ENCODE measurements at regions not wholly inside any gene's neighbourhood (a gene's known extent, or its start where the extent isn't known, plus 50 kb on each side); places are given as distances from the start of the nearest gene placed in this dataset.

- Histone ChIP-seq H3K9ac (ENCODE audit: low read depth, low read length) (no peak overlapping the region), H3K4me3 (ENCODE audit: low read length) (no peak overlapping the region), H3K36me3 (ENCODE audit: insufficient read depth, low read length) (no peaks in the 10 kb centered on the region), H3K27me3 (ENCODE audit: insufficient read depth, low read length) (no peaks in the 10 kb centered on the region), H3K27ac (ENCODE audit: low read depth, low read length) (no peak overlapping the region), H3K4me1 (ENCODE audit: insufficient read depth, low read length) (no peaks in the 10 kb centered on the region), H3K9me3 (ENCODE audit: insufficient read depth, low read depth, low read length) (no peaks in the 10 kb centered on the region)
- 95% methylated on average over 11 of the region's 11 CpGs for WGBS
Measured at GRCh38 chr13:111911754-111912452, 155.0 kb upstream of the SOX1 start.

DNA sequence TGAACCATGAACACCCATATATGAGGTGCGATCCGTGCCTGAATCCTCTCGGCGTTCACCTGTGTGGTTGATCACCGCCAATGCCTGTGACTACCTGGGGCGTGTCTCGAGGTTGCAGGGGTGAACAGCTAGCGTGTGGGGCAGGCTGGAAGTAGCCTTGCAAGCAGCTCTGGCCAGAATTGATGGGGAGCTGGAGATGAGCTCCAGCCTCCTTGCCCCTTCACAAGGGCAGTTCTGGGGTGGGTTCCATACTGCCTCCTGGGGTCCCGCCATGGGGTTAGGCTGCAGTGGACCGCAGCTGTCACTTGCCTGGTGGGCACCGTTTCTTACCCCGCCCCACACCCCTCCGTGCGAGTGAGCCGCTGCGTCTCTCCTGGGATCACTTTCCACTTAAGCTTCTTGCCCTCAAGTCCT, 154.5 kb upstream of the SOX1 start:
- Histone ChIP-seq H3K4me1 (ENCODE audit: insufficient read depth, low read length) (no peaks in the 10 kb centered on the region), H3K4me3 (ENCODE audit: low read length) (no peak overlapping the region), H3K36me3 (ENCODE audit: insufficient read depth, low read length) (no peaks in the 10 kb centered on the region), H3K27me3 (ENCODE audit: insufficient read depth, low read length) (no peaks in the 10 kb centered on the region), H3K9ac (ENCODE audit: low read depth, low read length) (no peak overlapping the region), H3K9me3 (ENCODE audit: insufficient read depth, low read depth, low read length) (no peaks in the 10 kb centered on the region), H3K27ac (ENCODE audit: low read depth, low read length) (no peak overlapping the region)
- WGBS: 96% methylated on average over 16 of the region's 16 CpGs

- H3K27me3 ChIP-seq (ENCODE audit: insufficient read depth, low read length): no peaks in the 10 kb centered on the region
- no peak overlapping the region for H3K27ac ChIP-seq (ENCODE audit: low read depth, low read length)
- H3K4me1 ChIP-seq (ENCODE audit: insufficient read depth, low read length): no peaks in the 10 kb centered on the region
- no peaks in the 10 kb centered on the region for H3K9me3 ChIP-seq (ENCODE audit: insufficient read depth, low read depth, low read length)
- H3K36me3 ChIP-seq (ENCODE audit: insufficient read depth, low read length): no peaks in the 10 kb centered on the region
- H3K4me3 ChIP-seq (ENCODE audit: low read length): no peak overlapping the region
- H3K9ac ChIP-seq (ENCODE audit: low read depth, low read length): no peak overlapping the region
- 88% methylated on average over 25 of the region's 25 CpGs for WGBS
Measured at GRCh38 chr13:111912991-111913760, 153.8 kb upstream of the SOX1 start.

DNA sequence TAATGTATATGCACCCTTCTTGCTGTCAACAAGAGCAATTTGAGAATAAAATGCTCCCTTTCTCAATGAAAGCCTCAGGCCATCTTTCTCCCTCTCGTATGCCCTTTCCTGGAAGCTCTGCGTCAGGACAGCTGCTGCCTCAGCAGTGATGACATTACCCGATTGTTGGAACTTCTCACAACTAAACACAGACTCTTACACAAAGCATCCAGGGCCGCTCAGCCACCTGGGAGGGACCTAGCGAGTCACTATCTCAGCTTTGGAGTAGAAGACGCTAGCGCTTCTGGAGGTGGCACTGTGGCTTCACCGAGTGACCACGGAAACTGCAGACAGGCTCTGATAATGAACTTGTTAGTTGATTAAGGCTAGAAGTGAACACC, 153.2 kb upstream of the SOX1 start:
- no peak overlapping the region for H3K27ac ChIP-seq (ENCODE audit: low read depth, low read length)
- H3K4me3 ChIP-seq (ENCODE audit: low read length): no peak overlapping the region
- no peak overlapping the region for H3K9ac ChIP-seq (ENCODE audit: low read depth, low read length)
- H3K4me1 ChIP-seq (ENCODE audit: insufficient read depth, low read length): no peaks in the 10 kb centered on the region
- H3K9me3 ChIP-seq (ENCODE audit: insufficient read depth, low read depth, low read length): no peaks in the 10 kb centered on the region
- H3K36me3 ChIP-seq (ENCODE audit: insufficient read depth, low read length): no peaks in the 10 kb centered on the region
- 91% methylated on average over 9 of the region's 9 CpGs for WGBS
- H3K27me3 ChIP-seq (ENCODE audit: insufficient read depth, low read length): no peaks in the 10 kb centered on the region

DNA sequence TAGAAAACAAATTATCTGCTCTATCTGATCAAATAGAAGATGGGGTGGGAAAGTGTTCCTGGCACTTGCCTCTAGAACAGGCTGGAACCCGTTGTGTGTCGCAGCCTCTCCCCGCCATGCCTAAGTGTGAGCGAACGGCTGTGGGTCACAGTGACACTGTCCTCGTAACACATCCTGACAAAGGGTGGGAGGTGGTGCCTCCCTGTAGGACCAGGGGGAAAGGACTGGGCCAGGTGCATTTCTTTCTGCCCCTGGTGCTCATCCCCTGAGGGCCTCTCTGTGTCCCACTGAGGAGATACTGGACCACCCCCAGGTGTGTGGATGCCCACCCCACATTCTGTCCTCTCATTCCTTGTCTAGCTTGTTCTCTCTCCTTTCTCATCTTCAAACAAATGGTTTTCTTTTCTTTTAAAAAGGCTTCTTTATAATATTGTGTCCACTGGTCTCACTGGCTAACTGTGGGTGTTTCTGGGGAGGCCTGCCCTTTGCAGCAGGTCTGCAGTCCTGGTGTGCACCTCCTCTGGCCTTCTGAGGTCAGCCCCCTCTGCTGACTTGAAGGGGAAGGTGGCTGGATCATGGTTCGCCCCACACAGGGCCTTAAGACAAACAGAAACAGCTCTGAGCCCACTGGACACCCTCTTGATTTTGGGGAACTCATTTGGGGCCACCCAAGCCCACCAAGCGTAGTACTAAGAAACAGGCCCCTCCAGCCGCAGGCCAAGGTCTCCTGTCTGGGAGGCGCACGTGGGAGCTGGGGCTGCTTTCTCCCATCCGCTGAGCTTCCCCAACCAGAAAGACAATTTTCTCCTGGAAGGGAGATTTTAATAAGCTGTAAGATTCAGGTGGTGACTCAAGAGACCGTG, 152.5 kb upstream of the SOX1 start:
- 93% methylated on average over 13 of the region's 13 CpGs for WGBS
- Histone ChIP-seq H3K9me3 (ENCODE audit: insufficient read depth, low read depth, low read length) (no peaks in the 10 kb centered on the region), H3K4me1 (ENCODE audit: insufficient read depth, low read length) (no peaks in the 10 kb centered on the region), H3K36me3 (ENCODE audit: insufficient read depth, low read length) (no peaks in the 10 kb centered on the region), H3K4me3 (ENCODE audit: low read length) (no peak overlapping the region), H3K27me3 (ENCODE audit: insufficient read depth, low read length) (no peaks in the 10 kb centered on the region), H3K9ac (ENCODE audit: low read depth, low read length) (no peak overlapping the region), H3K27ac (ENCODE audit: low read depth, low read length) (no peak overlapping the region)

- H3K36me3 ChIP-seq (ENCODE audit: insufficient read depth, low read length): no peaks in the 10 kb centered on the region
- H3K4me3 ChIP-seq (ENCODE audit: low read length): no peak overlapping the region
- H3K9me3 ChIP-seq (ENCODE audit: insufficient read depth, low read depth, low read length): no peaks in the 10 kb centered on the region
- 93% methylated on average over 12 of the region's 12 CpGs for WGBS
- no peak overlapping the region for H3K27ac ChIP-seq (ENCODE audit: low read depth, low read length)
- H3K27me3 ChIP-seq (ENCODE audit: insufficient read depth, low read length): no peaks in the 10 kb centered on the region
- H3K9ac ChIP-seq (ENCODE audit: low read depth, low read length): no peak overlapping the region
- H3K4me1 ChIP-seq (ENCODE audit: insufficient read depth, low read length): no peaks in the 10 kb centered on the region
Measured at GRCh38 chr13:111915104-111915551, 151.8 kb upstream of the SOX1 start.

DNA sequence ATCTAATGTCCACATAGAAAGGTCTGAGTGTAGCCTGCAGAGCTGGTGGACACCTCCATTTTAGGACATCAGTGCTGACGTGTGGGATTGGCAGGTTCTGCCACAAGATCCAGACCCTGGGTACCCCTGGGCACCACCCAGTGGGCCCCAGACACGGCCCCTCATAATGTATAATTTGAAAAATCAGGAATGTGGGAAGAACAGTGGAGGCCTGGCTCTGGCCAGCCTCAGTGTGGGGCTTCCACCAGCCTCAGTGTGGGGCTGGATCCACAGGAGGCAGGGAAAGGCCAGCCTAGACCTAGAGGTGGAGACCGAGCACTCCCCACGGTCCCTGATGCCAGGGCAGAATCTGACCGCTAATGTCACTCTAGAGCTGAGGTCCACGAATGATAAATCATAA, 150.7 kb upstream of the SOX1 start:
- H3K27ac ChIP-seq (ENCODE audit: low read depth, low read length): no peak overlapping the region
- H3K36me3 ChIP-seq (ENCODE audit: insufficient read depth, low read length): no peaks in the 10 kb centered on the region
- no peaks in the 10 kb centered on the region for H3K27me3 ChIP-seq (ENCODE audit: insufficient read depth, low read length)
- H3K4me3 ChIP-seq (ENCODE audit: low read length): no peak overlapping the region
- 93% methylated on average over 6 of the region's 6 CpGs for WGBS
- no peaks in the 10 kb centered on the region for H3K9me3 ChIP-seq (ENCODE audit: insufficient read depth, low read depth, low read length)
- H3K4me1 ChIP-seq (ENCODE audit: insufficient read depth, low read length): no peaks in the 10 kb centered on the region
- H3K9ac ChIP-seq (ENCODE audit: low read depth, low read length): no peak overlapping the region

GRCh38 chr13:111917086-111917485, 149.9 kb upstream of the SOX1 start:
- no peaks in the 10 kb centered on the region for H3K4me1 ChIP-seq (ENCODE audit: insufficient read depth, low read length)
- WGBS: 82% methylated on average over 13 of the region's 13 CpGs
- H3K4me3 ChIP-seq (ENCODE audit: low read length): no peak overlapping the region
- no peaks in the 10 kb centered on the region for H3K27me3 ChIP-seq (ENCODE audit: insufficient read depth, low read length)
- no peak overlapping the region for H3K9ac ChIP-seq (ENCODE audit: low read depth, low read length)
- no peaks in the 10 kb centered on the region for H3K9me3 ChIP-seq (ENCODE audit: insufficient read depth, low read depth, low read length)
- H3K36me3 ChIP-seq (ENCODE audit: insufficient read depth, low read length): no peaks in the 10 kb centered on the region
- no peak overlapping the region for H3K27ac ChIP-seq (ENCODE audit: low read depth, low read length)

- no peaks in the 10 kb centered on the region for H3K27me3 ChIP-seq (ENCODE audit: insufficient read depth, low read length)
- no peak overlapping the region for H3K4me3 ChIP-seq (ENCODE audit: low read length)
- H3K27ac ChIP-seq (ENCODE audit: low read depth, low read length): no peak overlapping the region
- WGBS: 89% methylated on average over 16 of the region's 16 CpGs
- no peaks in the 10 kb centered on the region for H3K9me3 ChIP-seq (ENCODE audit: insufficient read depth, low read depth, low read length)
- H3K9ac ChIP-seq (ENCODE audit: low read depth, low read length): no peak overlapping the region
- H3K36me3 ChIP-seq (ENCODE audit: insufficient read depth, low read length): no peaks in the 10 kb centered on the region
- H3K4me1 ChIP-seq (ENCODE audit: insufficient read depth, low read length): no peaks in the 10 kb centered on the region
Measured at GRCh38 chr13:111917901-111918300, 149.0 kb upstream of the SOX1 start.

- WGBS: 79% methylated on average over 13 of the region's 13 CpGs
- Histone ChIP-seq H3K27ac (ENCODE audit: low read depth, low read length) (no peak overlapping the region), H3K4me3 (ENCODE audit: low read length) (no peak overlapping the region), H3K27me3 (ENCODE audit: insufficient read depth, low read length) (no peaks in the 10 kb centered on the region), H3K9me3 (ENCODE audit: insufficient read depth, low read depth, low read length) (no peaks in the 10 kb centered on the region), H3K36me3 (ENCODE audit: insufficient read depth, low read length) (no peaks in the 10 kb centered on the region), H3K4me1 (ENCODE audit: insufficient read depth, low read length) (no peaks in the 10 kb centered on the region; the same call in 1 of the 2 replicates), H3K9ac (ENCODE audit: low read depth, low read length) (no peak overlapping the region)
Measured at GRCh38 chr13:111919286-111919685, 147.7 kb upstream of the SOX1 start.

- no peak overlapping the region for H3K9ac ChIP-seq (ENCODE audit: low read depth, low read length)
- H3K4me3 ChIP-seq (ENCODE audit: low read length): no peak overlapping the region
- no peak overlapping the region for H3K27ac ChIP-seq (ENCODE audit: low read depth, low read length)
- no peaks in the 10 kb centered on the region for H3K9me3 ChIP-seq (ENCODE audit: insufficient read depth, low read depth, low read length)
- H3K27me3 ChIP-seq (ENCODE audit: insufficient read depth, low read length): no peaks in the 10 kb centered on the region
- whole genome bisulfite sequencing: 57% methylated on average over 13 of the region's 13 CpGs
- H3K36me3 ChIP-seq (ENCODE audit: insufficient read depth, low read length): no peaks in the 10 kb centered on the region
- H3K4me1 ChIP-seq (ENCODE audit: insufficient read depth, low read length): no peaks in the 10 kb centered on the region; the same call in 1 of the 2 replicates
Measured at GRCh38 chr13:111919849-111920248, 147.1 kb upstream of the SOX1 start.

Measured in HUES64 (cell line).